AG04449 (cell line): ENCODE measurements at regions not wholly inside any gene's neighbourhood (a gene's known extent, or its start where the extent isn't known, plus 50 kb on each side); places are given as distances from the start of the nearest gene placed in this dataset.

Experiments used
- CTCF ChIA-PET: fragments of 350-600 bp; formaldehyde crosslinking; extraction: SDS; loops from one replicate; lab custom pipeline; 2021; ENCODE audit warnings: antibody characterized with exemption; lab: Yijun Ruan, JAX
- POLR2A ChIA-PET: fragments of 400-600, 350-600 bp; formaldehyde crosslinking; extraction: SDS; loops from one replicate; lab custom pipeline; 2020; ENCODE audit warnings: antibody characterized with exemption, inconsistent platforms; lab: Yijun Ruan, JAX
- DNase-seq: peaks from one replicate; pipeline ENCODE4 v3.0.0-alpha.2; 2010; ENCODE audit warnings: low read depth, low spot score
- H3K4me3 ChIP-seq: 2 replicates; pipeline ENCODE4 v1.5.1; 2011; ENCODE audit warnings: low read depth, mild to moderate bottlenecking, control low read depth, low read length
- CTCF ChIP-seq: IDR thresholded peaks from one replicate; pipeline ENCODE4 v1.5.1; 2011; ENCODE audit warnings: mild to moderate bottlenecking, moderate library complexity, low read length, control low read depth, inconsistent platforms; ENCODE audit not compliant: insufficient read depth; ENCODE audit errors: missing control alignments

GRCh38 chr4:129167640-129168260 lies 71.8 kb downstream of the C4orf33 start:
- no peak overlapping the region for H3K4me3 ChIP-seq
- DNase-seq: no peak
- no peak for TF ChIP-seq CTCF
- CTCF ChIA-PET: no interaction called here
- POLR2A ChIA-PET: no interaction called here

- ChIA-PET CTCF (no interaction called here), POLR2A (no interaction called here)
- no peak for DNase-seq
- no peak for TF ChIP-seq CTCF
- H3K4me3 ChIP-seq: no peak overlapping the region
These were observed 76.2 kb downstream of the C4orf33 start for GRCh38 chr4:129172181-129172580.

- H3K4me3 ChIP-seq: no peak overlapping the region
- DNase-seq: no peak
- no peak for TF ChIP-seq CTCF
- ChIA-PET CTCF (no interaction called here), POLR2A (no interaction called here)
These were observed 80.9 kb downstream of the C4orf33 start for GRCh38 chr4:129176864-129177263.

GRCh38 chr4:129179276-129179675 lies 83.3 kb downstream of the C4orf33 start:
- no peak for TF ChIP-seq CTCF
- POLR2A ChIA-PET: no interaction called here
- no peak overlapping the region for H3K4me3 ChIP-seq
- no peak for DNase-seq
- CTCF ChIA-PET: no interaction called here

- no peak for DNase-seq
- TF ChIP-seq CTCF: no peak
- POLR2A ChIA-PET: no interaction called here
- no peak overlapping the region for H3K4me3 ChIP-seq
- CTCF ChIA-PET: no interaction called here
These were observed 93.7 kb downstream of the C4orf33 start for GRCh38 chr4:129189630-129190029.

- DNase-seq: no peak
- no peak for TF ChIP-seq CTCF
- H3K4me3 ChIP-seq: no peak overlapping the region
- ChIA-PET POLR2A (no interaction called here), CTCF (no interaction called here)
These were observed 97.6 kb downstream of the C4orf33 start for GRCh38 chr4:129193357-129194100.
